Activated T-cell treated with anti-CD3 and anti-CD28 coated beads for 48 hours (primary cell): ENCODE measurements at regions not wholly inside any gene's neighbourhood (a gene's known extent, or its start where the extent isn't known, plus 50 kb on each side); places are given as distances from the start of the nearest gene placed in this dataset.
"Not testable (repeated sequence)": the region's sequence is repeated elsewhere in the genome, so short reads cannot be mapped to it uniquely, and the experiment has no call there.

Experiments
- DNase-seq: peaks from one replicate; pipeline ENCODE4 v3.0.0-alpha.2; 2020; ENCODE audit warnings: low read depth

DNA sequence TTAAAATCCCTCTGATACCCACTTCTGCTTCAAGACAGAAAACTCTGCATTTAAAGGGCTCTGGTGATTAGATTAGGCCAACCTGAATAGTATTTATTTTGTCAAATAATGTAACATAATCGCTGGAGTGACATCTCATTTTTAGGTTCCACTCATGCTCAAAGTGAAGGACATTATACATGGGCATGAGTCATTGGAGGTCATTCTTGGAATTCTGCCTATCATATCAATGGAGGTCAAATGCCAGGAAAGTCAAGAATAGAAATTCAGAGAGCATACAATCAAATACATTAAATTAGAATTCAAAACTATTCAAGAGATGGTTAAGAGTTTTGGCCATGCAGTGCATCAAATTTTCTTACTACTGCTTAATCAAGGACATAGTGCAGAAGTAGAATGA lies 50.8 kb upstream of the PRSS1 start:
- no peak for DNase-seq

DNA sequence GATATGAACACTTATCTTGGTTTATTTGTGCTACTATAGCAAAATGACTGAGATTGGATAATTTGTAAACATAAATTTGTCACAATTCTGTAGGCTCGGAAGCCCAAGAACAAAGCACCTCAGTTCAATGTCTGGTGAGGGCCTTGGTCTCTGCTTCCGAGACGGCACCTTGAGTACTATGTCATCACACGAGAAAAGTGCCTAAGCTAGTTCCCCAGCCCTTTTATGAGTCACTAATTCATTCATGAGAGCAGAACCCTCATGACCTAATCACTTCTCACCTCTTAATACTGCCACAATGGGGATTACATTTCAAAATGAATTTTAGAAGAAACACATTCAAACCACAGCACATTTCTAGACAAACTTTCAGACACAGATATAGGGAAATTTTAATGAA lies 52.0 kb upstream of the PRSS1 start:
- no peak for DNase-seq

DNA sequence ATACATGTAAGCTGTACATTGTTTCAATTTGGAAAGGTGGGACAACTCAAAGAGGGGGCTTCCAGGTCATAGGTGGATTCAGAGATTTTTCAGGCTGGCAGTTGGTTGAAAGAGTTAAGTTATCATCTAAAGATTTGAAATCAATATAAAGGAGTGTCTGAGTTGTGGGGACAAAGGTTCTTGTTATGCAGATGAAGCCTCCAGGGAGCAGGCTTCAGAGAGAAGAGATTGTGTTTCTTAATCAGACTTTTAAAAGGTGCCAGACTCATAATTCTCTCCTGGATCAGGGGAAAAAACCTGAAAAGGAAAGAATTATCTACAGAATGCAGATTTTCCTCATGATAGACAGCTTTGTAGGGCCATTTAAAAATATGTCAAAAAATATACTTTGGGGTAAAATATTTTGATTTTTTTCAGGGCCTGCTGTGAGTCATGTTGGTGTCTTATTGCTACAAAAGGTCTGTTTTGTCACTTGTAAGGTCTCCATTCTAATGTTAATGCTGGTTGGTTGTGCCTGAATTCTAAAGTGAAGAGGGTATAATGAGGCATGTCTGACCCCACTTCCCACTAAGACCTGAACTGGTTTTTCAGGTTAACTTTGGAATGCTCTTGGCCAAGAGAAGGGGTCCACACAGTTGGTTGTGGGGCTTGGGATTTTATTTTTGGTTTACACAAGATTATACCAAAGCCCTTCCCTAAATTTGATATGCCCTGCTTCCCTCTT lies 52.7 kb upstream of the PRSS1 start:
- no peak for DNase-seq

DNA sequence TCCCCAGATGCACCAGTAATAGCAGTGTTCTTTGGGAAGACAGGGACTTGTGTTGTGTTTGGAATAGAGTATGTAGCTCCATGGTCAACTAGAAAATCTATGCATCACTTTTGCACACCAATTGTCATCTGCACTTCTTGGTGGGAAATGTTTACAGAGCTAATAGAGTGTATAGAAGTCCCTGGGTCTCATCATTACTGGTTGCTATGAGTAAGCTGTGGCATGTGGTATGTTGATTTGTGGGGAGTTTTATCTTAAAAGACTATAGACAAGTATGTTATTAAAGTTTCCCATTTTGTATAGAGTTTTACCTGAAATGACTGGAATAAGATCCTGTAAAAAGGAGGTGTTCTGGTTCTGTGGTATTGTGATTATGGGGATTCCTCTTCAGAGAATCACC lies 55.4 kb upstream of the PRSS1 start:
- DNase-seq, result no peak

DNA sequence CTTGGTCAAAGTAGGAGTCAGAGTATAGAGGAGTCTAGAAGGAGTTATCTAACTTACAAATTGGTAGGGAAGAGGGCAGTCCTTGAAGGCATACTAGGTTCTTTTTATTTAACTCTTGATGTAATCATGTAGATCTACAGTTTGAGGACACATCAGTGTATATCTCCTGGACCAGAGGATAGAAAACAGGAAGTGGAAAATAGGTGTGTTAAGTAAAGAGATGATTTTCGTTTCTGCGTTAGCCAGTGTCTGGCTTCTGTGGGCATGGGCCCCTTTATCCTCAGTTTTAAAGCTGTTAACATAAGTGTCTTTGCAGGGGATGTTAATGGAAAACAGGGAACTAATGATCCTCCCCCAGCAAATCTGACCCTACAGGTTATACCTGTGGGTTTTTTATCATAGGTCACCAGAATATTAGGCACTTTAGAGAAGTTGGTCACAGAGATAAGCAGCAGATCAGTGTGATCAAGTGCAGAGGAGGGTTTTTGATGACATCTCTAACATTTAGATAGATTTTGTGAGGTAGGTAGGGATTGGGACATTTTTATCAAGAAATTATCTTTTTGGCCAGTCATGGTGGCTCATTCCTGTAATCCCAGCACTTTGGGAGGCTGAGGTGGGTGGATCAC lies 58.6 kb upstream of the PRSS1 start:
- no peak for DNase-seq

DNA sequence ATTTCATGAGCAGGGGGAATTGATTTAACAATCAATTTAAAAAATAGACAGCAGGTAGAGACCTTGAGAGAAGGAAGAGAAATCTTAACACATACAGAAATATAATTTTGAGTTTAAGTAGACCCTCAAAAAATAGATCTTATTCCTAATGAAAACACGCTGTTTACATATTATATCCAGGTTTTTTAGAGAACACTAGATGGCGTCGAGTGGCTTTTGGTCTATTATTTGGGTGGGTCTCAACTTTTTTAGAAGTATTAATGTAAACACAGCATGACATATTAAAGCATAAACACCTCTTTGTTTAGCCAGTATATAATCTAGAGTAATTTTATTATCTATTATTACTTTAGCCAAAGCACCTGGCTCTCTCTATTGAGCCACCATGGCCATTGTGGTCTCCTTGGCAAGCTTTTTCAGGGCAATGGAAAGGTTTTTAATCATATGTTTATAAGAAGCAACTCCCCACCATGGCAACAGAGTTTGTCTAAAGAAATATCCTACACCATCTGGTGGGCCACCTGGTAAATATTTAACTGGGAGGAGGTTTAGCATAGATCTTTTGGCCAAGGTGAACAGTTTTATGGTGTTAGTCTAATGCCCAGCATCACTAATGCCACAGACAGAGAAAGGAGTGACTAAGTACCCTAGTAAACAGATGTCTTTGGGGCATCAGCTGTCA lies 59.7 kb upstream of the PRSS1 start:
- no peak for DNase-seq

DNA sequence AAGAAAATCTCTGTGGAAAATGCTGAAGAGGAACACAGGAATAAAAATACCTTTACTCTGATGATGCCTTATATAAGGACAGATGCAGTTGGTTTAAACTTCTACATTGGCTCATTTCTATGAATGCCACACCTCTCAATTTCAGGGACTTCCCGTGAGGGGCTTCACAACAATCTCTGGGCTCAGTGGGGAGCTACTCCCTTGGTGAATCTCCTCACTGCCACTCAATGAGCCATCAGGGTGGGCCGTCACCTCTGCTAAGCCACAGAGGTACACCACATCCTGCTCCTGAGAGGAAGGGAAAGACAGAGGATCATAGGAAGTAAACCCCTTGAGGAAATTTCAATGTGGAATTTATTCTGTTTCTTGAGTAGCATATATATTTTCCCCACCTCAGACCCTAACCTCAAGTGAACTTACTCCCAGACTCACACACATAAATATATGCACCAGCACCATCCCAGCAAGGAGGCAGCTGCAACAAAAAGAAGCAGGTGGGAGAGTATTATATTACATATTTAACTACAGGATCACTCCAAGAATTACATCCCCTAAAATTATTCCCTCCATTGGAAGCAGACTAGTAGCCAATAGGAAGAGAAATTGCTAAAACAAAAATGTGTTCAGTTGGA lies 63.3 kb upstream of the PRSS1 start:
- DNase-seq, result no peak

DNA sequence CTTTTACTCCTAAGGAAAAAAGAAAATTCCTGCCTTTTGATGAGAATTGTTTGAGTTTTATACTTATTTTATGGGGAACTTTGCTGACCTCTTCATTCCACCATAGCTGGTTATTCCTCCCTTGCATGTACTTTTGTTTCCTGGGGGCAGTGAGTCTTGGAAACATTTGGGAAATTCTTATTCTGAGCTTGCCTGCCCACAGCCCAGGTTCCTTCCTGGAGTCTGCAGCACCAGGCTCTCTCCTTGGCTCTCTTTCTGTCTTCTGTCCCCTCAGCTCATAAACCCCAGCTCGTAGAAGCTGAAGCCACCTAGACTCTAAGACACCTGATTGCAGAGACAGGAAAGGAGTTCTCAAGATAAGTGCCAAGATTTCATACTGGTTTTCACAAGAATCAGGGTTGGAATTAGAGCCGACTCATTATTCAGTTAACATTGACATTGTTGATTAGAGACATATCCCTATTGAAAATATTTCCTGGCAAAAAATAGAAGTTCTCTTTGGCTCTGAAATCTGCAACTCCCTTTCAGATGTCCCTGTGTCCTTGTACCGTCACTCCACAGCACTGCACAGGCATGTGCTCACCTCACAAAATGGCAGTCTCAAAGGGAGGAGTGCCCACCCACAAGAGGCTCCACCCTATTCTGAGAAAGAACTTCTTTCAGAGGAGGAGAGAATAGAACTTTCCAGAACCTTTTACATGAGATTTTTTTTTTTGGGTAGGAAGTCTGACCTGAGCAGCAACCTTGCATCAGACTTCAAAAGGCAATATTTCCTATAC lies 67.8 kb upstream of the PRSS1 start:
- no peak for DNase-seq

DNA sequence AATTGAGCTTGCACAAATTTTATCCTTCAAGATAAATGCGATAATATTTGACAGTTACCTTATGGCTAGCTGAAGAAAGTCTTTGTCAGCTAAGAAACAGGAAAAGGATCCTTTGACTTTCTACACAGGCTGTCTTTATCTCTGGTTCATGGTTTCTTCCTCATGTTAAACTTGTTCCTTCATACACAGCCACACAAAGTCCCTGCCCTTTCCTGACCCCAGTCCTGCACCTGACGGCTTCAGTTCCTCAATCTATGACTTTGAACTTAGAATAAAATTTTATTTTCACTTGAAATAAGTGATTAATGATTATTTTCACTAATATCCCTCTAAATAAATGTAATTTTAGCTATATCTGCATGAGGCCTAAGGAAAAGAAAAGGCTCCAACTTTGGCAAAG lies 77.8 kb upstream of the PRSS1 start:
- no peak for DNase-seq

DNA sequence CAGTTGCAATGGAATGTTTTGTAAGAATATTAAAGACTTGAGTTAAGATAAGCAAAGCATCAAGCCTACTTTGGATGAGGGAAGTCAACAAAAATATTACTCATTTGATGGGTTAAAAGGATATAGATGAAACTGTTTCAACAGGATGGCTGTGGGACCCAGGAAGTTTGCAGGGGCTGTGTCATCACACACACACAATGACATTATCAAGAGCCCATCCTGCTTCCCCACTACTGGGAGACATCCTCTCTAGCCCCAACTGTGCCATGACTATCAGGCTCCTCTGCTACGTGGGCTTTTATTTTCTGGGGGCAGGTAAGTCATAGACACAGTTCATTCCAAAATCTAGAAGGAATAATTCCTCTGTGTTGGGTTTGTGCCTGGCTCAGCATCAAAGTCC lies 78.8 kb upstream of the PRSS1 start:
- no peak for DNase-seq

DNA sequence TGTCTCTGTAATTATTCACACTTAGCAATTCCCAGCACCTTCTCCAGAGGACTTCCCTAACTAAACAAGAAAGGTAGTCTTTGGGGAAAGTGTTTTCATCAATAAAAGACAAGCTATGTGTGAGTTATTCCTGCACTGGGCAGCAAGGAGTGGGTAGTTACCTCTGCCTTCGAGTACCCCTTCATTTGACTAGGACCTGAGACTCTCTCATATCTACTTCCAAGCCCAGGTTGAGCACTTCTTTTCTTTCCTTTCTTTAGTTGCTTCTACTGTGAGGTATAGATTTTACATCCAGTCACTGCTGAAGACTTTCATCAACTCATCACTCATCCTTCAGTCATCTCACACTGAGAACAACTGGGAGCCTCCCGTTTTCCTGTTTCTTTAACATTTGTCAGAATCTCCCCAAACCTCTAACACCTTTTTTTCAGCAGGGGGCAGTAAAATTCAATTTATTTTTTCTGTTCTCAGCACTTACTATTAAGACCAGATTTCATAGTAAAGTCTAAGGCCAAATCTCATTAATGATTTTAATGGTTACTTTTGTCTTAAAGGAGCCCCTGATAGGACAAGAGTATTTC lies 80.1 kb upstream of the PRSS1 start:
- no peak for DNase-seq

DNA sequence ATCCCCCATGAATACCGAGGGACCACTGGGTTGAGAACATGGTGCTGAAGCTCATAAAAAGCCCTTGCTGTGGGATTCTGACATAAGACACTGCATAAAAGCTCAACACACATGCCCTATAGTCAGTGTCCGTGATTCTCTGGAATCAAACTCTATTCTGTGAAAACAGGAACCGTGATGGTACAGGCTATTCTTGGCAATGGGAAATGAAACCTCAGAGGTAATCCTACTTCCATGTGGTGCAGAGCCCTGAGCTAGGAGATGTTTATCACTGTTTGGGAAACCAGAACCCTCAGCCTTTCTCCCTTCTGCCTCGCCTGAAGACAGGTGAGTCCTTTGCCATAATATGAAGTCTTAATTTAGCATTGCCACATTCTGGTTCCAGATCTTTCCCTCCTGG lies 80.8 kb upstream of the PRSS1 start:
- no peak for DNase-seq

DNA sequence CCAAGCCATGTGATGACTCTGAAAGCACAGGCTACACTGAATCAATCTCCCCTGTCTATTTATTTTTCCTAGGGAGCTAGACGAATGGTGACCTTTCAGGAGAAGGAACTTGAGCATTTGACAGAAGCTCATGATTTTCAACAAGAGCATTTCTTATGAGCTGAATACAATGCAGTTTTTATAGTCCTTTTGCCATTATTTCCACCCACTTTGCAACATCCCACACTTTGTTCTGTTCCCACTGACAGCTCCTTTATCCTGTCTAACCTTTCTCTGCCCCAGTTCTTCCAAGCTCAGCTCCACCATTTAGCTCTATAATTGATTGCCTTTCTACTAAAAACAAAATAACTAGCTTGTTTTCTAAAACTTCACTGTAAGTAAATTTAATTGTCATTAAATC lies 91.9 kb upstream of the PRSS1 start:
- no peak for DNase-seq

DNA sequence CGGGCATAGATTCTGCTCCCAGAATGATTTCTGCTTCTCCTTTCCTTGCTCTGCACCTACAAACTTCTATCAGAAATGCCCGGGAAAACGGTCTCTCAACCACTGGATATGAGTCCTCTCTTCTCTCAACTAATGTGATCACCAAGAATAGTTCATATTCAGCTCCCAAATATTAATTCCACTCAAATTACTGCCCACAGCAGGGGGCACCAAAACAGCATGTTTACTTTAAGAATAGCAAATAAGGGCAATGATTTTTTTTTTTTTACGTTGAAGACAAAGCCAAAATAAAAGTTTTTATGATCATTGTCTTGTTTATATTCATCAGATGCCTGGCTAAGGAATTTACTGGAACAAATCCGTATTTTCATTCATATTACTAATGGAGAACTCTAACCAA lies 94.9 kb upstream of the PRSS1 start:
- DNase-seq, result no peak

DNA sequence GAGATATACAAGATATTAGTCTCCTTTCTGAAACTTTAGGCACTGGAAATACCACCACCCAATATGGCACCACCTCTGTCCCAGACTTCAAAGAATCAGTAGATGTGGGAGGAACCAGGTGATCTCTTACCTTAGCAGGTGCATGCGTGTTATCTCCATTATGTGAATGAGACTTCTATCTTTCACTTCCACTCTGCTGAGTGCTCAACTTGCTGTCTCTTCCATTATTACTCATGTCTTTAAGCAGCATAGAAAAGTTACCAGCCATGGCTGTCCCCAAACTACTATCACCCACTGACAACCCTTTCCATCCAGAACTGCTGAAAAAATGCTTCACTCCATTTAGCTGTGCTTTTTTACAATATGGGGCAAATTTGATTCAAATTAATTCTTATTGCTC lies 101.5 kb upstream of the PRSS1 start:
- no peak for DNase-seq

DNA sequence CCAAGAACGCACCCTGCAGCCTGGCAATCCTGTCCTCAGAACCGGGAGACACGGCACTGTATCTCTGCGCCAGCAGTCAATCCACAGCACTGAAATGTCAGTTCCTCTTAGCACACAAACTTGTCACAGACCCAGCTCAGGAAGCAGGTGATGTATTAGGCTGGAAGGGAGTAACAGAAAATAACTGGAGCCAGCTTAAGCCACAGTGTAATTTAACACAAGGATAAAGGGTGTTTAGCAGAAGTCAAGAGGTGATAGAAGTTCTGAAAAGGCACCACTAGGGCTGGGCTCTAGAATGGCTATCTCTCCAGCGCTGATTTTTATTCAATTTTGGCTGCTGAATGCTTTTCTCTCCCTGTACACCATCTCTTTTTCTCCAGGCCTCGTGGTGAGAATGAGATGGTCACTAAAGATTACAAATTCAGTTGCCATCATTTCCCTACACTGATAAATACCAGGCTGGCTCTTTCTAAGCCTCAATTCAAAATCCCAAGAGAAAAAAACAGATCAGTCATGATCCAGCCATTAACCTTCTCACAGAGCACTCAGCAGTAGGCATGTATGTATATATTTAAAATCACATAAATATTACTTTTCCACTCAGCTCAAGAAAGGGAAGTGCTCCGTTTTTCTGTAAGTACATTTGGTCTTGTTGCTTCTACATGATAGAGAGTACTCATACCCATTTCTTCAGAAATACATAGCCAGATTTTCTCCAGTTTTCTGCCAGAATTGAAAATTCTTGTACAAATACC lies 102.7 kb upstream of the PRSS1 start:
- DNase-seq, result no peak

DNA sequence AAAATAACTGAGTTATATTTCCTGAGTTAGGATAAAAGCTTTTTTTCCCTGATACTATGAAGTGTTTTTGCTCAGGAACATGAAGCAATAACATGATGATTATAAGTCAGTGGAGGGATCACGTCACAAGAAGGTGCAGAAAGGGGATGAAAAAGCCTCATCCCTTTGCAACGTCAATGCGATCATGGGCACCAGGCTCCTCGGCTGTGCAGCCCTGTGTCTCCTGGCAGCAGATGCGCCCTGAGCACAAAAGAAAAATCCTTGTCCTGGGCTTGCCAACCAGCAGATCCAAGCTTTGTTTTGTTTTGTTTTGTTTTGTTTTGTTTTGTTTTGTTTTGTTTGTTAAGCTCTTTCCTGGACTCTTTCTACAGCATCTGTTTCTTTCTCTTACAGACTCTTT lies 103.5 kb upstream of the PRSS1 start:
- no peak for DNase-seq

DNA sequence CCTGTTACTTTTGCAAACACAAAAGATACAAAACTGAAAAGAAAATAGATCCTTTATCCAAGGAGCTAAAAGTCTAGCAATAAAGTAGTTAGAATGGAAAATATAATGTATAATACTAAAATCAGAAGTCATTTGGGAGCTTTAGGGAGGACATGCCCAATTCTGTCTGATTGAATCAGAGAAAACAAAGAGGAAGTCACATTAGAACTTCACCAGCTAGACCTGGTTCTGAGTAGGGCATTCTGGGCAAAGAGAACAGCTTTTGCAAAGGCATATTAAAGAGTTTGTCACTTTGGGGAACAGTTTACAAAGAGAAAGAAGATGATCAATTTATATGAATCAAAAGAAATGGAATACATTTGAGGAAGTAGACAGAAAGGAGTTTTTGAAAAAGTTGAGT lies 107.0 kb upstream of the PRSS1 start:
- DNase-seq, result no peak

DNA sequence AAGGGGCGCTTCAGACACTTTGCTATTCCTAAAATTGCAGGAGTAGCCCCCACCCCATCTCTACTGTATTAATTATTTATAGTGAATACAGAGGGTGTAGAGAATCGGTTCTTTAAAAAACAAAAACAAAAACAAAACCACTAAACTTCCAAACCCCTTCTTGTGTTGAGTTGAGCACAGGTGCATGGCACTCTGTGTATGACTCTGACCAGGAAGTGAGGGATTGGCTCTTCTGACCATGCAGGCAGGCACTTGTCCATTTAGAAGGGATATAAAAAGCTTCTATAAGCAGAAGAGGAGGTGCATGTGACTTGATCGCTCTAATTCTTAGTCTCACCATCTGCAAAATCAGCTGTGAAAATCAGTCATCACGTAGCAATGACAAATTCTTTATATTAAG lies 108.0 kb upstream of the PRSS1 start:
- not testable (repeated sequence) for DNase-seq

DNA sequence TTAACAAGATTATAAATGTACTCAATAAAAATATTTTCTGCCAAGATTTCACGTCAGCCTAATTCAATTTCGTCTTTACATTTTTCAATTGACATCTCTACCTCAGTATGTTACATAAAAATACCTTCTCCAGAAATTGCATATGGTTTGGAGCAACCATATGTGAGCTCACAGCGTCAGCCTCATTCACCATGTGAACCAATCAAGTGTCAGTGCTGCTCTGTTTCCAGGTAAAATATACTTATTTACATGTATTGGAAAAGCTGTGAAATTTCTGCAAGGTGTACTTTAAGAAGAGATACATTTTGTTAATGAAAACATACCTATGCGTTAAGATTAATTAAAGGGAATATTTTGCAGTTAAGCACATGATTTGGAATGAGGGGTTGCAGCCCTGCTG lies 110.7 kb upstream of the PRSS1 start:
- no peak for DNase-seq

DNA sequence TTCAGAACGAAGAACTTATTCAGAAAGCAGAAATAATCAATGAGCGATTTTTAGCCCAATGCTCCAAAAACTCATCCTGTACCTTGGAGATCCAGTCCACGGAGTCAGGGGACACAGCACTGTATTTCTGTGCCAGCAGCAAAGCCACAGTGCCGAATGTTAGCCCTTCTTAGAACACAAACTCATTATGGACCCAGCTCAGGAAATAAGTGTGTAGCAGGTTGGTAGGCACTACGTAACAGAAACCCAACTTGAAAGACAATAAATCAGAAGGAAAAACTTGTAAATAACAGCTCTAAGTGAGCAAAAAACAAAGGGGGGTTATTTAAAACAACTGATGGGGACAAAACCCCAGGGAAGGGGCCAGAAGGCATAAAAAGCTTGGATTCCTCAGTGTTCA lies 112.0 kb upstream of the PRSS1 start:
- no peak for DNase-seq
